Mesodermal cell (in vitro differentiated cells): ENCODE measurements at regions not wholly inside any gene's neighbourhood (a gene's known extent, or its start where the extent isn't known, plus 50 kb on each side); places are given as distances from the start of the nearest gene placed in this dataset.

Source experiments
- H3K27ac ChIP-seq: 2 replicates; pipeline ENCODE4 v1.7.0; 2013; ENCODE audit warnings: mild to moderate bottlenecking, low read depth, low read length, moderate library complexity; ENCODE audit not compliant: severe bottlenecking
- H3K36me3 ChIP-seq: 2 replicates; pipeline ENCODE4 v1.7.1; 2013; ENCODE audit warnings: mild to moderate bottlenecking, low read length, moderate library complexity; ENCODE audit not compliant: control insufficient read depth, insufficient read depth
- H3K4me1 ChIP-seq: one replicate; pipeline ENCODE4 v1.7.1; 2013; ENCODE audit warnings: mild to moderate bottlenecking, low read length; ENCODE audit not compliant: insufficient read depth, control insufficient read depth, poor library complexity, severe bottlenecking
- H3K4me3 ChIP-seq: 2 replicates; pipeline ENCODE4 v1.7.0; 2013; ENCODE audit warnings: low read length, control low read depth, mild to moderate bottlenecking; ENCODE audit not compliant: insufficient read depth, poor library complexity, severe bottlenecking; ENCODE audit errors: extremely low read depth
- H3K9me3 ChIP-seq: 2 replicates; pipeline ENCODE4 v1.7.1; 2013; ENCODE audit warnings: mild to moderate bottlenecking, low read length, moderate library complexity; ENCODE audit not compliant: control insufficient read depth
- WGBS, 2 experiments: methylation state at CpG; one replicate each; pipeline ENCODE4 v1.1.5; 2013; ENCODE audit warnings: missing lambda C conversion rate in 2 of 2; ENCODE audit not compliant: insufficient coverage in 2 of 2; 5-methylcytosine and 5-hydroxymethylcytosine counted together

DNA sequence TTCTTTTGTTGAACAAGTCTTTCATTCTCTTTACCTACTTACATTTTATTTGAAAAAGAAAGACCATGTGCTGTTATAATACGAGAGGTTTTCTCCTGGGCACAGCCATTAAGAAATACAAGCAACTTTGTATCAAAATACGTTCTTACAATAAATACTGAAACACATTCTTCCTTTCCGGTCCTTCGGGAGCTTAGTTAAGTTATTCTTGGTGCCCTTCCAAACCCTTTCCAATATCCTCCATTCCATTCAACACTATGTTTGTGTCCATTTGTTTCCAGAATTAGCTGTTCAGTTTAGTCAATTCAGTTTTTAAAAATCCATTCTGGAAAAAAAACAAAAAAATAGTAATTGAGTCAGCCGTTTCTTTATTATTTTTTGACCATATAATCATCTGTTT is 746.8 kb upstream of the SLC10A2 start:
- Histone ChIP-seq H3K9me3 (no peaks in the 10 kb centered on the region), H3K27ac (no peak overlapping the region), H3K4me1 (no peaks in the 10 kb centered on the region), H3K4me3 (no peak overlapping the region), H3K36me3 (no peaks in the 10 kb centered on the region)
- WGBS, 2 experiments: 100% methylated on average over 3 to 4 of the region's 5 CpGs

DNA sequence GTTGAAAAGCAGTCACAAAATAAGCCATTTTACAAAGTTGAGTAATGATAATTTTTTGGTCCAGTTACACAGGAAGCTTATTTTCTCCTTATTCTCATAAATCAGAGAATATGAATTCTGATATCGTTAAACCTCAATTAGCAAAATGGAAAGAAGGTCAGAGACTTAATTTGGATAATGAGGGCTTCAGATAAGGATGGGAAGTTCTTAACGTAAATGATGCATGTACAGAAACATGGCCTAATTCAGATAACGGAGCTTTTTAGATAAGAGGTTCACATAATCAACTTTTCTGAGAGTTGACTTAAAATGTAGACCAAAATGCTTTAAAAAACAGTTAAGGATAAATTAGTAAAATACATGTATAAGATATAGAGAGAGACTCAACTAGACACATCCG is 746.3 kb upstream of the SLC10A2 start:
- no peaks in the 10 kb centered on the region for H3K4me1 ChIP-seq
- no peaks in the 10 kb centered on the region for H3K36me3 ChIP-seq
- WGBS, 2 experiments: 90 to 100% methylated on average over 1 to 2 of the region's 4 CpGs
- H3K4me3 ChIP-seq: no peak overlapping the region
- H3K27ac ChIP-seq: no peak overlapping the region
- no peaks in the 10 kb centered on the region for H3K9me3 ChIP-seq

DNA sequence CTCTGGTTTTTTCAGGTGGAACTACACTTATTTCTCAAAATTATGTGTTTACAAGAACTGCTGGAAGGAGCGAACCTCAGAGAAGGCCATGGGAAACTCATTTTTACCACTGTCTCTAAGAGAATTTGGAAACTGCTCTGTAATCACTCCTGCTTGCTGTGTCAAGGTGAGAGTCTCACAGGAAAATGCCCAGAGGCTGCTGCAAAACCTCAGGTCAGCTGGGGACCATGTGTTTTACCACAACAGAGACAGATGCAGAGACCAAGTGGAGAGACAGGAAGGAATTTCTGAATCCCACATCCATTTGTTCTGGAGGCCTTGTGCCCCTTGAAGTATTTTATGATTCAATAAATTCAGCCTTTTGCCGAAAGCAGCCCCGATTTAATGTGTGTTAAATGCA is 743.8 kb upstream of the SLC10A2 start:
- Histone ChIP-seq H3K9me3 (no peaks in the 10 kb centered on the region), H3K36me3 (no peaks in the 10 kb centered on the region), H3K4me1 (no peaks in the 10 kb centered on the region), H3K27ac (no peak overlapping the region), H3K4me3 (no peak overlapping the region)
- 88 to 90% methylated on average over 1 to 2 of the region's 3 CpGs for WGBS, 2 experiments

DNA sequence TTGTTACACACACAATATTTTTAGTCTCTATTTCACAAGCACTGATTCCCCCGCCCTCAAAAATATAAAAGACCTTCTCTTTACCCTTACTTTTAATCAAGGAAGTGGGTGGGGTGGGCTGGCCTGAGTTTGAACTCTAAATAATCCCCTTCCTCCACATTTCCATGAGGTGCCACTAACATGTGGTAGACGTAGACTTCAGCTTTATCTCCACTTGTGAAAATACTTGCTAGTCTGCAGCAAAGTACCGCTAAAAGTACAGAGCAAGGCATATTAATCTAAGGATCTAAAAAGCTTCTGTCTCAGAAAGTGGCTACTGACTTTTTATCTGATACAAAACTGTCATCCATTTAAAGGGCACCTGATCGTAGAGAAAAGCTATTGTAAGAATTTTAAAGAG is 739.6 kb upstream of the SLC10A2 start:
- Histone ChIP-seq H3K9me3 (no peaks in the 10 kb centered on the region), H3K36me3 (no peaks in the 10 kb centered on the region), H3K27ac (no peak overlapping the region), H3K4me1 (no peaks in the 10 kb centered on the region), H3K4me3 (no peak overlapping the region)
- WGBS, 2 experiments: 76% methylated on average over 2 of the region's 4 CpGs; no CpG with 5 or more reads in 1 of the 2 experiments

DNA sequence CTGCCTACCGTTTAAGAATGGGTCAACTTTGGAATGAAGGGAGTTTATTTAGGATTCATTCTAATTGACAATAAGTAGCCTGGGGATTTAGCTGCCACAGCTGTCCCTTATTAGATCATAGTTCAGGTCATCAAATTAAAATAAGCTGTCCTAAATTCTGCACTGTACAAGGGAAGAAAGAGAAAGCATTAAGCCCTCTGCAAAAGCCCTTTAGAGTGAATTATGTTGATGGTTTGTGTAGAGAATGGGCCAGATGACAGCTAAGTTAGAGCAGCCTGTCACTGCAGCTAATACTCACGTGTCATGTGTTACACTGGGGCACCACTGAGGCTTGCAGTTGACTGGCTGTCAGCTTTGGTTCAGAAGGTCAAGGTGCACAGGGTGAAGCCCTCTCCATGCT is 737.1 kb upstream of the SLC10A2 start:
- Histone ChIP-seq H3K36me3 (no peaks in the 10 kb centered on the region), H3K27ac (no peak overlapping the region), H3K4me1 (no peaks in the 10 kb centered on the region), H3K4me3 (no peak overlapping the region), H3K9me3 (no peaks in the 10 kb centered on the region)
- WGBS, 2 experiments: 71 to 73% methylated on average over 1 of the region's 2 CpGs

DNA sequence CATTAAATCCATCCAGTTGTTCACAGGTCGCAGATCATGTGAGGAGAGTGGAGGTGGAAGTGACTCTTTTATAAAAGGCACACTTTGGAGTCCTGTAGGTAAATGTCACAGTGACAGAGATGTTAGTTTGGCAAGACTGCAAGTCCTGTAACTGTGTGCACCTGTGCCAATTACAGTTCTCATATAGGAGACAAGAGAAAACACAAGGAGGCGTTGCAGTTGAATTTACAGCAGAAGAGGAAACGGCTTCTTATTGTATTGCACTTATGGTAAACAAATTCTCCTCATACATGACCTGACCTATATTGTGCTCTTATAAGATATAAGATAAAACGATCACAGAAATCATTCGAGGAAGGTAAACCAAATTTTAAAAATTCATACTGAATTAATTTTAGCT is 732.8 kb upstream of the SLC10A2 start:
- WGBS, 2 experiments: no CpG with 5 or more reads among the region's 5 CpGs
- no peaks in the 10 kb centered on the region for H3K9me3 ChIP-seq
- no peak overlapping the region for H3K27ac ChIP-seq
- H3K36me3 ChIP-seq: no peaks in the 10 kb centered on the region
- H3K4me1 ChIP-seq: no peaks in the 10 kb centered on the region
- H3K4me3 ChIP-seq: no peak overlapping the region

DNA sequence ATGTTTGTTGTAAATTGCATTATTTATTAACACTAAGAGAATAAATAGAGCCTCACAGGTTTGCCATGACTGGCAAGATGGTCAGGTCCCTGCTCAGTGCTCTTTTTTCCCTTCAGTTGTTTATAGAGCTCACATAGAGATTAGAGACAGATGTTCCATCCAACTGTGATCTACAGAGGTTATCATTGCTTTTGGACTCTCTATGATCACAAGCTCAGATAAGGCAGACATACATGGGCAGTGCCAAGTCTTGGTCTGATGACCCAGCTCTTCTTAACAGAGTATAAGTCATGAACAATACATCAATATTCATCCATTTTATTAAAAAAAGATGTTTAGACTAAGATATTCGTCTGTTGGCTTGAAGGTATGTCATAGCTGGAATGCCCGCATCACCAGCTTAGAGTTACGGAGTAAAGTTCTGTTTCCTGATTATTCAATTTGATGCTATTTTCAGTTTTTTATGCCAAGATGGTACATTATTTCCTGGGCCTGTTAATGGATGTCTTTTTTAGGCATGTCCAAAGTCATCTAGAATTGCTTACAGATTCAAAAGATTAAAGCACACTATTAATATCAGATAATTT is 729.8 kb upstream of the SLC10A2 start:
- Histone ChIP-seq H3K9me3 (no peaks in the 10 kb centered on the region), H3K36me3 (no peaks in the 10 kb centered on the region), H3K4me3 (no peak overlapping the region), H3K4me1 (no peaks in the 10 kb centered on the region), H3K27ac (no peak overlapping the region)
- no CpG with 5 or more reads among the region's 3 CpGs for WGBS, 2 experiments

DNA sequence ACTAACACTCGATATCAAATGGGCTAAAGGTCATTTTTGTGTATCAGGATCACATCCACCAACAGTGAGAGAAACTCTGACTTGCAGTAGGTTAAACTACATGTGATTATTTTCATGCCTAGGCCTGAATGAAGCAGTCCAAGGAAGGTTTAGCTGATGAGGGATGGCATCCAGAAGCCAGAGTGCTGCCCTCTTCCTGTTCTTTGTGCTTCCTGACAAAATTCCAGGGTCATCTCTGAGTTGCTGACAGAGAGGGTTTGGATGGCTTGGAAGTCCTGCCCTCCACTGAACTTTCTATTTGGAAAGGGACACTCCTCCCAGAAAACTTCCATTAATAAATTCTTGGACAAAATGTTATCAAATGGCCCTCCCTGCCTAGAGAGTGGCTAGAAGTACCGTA is 728.3 kb upstream of the SLC10A2 start:
- H3K36me3 ChIP-seq: no peaks in the 10 kb centered on the region
- H3K9me3 ChIP-seq: no peaks in the 10 kb centered on the region
- no peaks in the 10 kb centered on the region for H3K4me1 ChIP-seq
- 100% methylated on average over 1 of the region's 2 CpGs; no CpG with 5 or more reads in 1 of the 2 experiments for WGBS, 2 experiments
- no peak overlapping the region for H3K4me3 ChIP-seq
- no peak overlapping the region for H3K27ac ChIP-seq

DNA sequence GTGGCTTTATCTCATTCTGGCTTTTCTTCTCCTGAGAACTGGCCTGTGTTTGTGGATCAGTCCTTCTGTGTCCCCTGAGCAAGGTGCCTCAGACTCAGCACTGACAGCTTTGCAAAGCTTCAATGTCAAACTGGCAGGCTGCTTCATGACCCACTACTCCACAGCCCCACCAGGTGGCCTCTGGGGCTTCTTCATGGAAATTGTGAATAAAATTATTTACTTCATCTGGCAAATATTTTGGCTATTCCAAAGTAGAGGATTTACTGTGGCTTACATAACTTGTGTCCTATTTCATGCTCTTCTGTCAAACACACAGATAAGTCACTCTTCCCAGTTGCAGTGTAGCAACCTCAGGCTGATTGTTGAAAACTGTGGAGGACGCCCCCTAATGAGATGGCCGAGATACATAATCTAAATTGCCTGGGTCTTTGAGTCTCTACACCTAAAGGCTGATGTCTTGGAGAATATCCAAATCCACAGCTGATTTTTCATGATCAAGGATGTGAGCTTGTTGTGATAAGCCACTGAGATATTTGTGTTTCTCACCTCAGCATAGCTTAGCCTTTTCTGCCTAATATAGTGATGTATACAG is 721.9 kb upstream of the SLC10A2 start:
- no peaks in the 10 kb centered on the region for H3K36me3 ChIP-seq
- H3K4me3 ChIP-seq: no peak overlapping the region
- peaks cover 5% of the 10 kb centered on the region for H3K9me3 ChIP-seq
- WGBS, 2 experiments: 94% methylated on average over 2 of the region's 2 CpGs
- H3K4me1 ChIP-seq: no peaks in the 10 kb centered on the region
- no peak overlapping the region for H3K27ac ChIP-seq

DNA sequence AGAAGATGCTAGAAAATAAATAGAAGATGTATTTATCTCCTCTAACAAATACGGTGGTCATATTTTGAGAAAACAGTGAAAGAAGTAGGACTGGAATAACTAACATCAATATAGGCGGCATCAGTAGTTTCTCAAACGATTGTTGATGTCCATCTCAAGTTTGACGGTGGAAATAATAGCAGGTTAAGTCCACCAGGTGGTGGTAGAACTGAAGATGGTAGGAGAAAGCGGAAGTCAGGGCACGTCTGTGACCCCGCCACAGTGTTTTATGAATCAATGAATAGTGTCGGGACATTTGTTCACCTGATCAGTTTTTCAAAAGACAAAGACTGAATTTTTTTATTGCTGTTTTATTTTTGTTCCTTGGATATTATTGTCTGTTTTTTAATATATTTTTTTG is 706.4 kb upstream of the SLC10A2 start:
- Histone ChIP-seq H3K36me3 (no peaks in the 10 kb centered on the region), H3K9me3 (no peaks in the 10 kb centered on the region), H3K27ac (no peak overlapping the region), H3K4me1 (no peaks in the 10 kb centered on the region), H3K4me3 (no peak overlapping the region)
- WGBS, 2 experiments: 81 to 82% methylated on average over 6 to 7 of the region's 8 CpGs

DNA sequence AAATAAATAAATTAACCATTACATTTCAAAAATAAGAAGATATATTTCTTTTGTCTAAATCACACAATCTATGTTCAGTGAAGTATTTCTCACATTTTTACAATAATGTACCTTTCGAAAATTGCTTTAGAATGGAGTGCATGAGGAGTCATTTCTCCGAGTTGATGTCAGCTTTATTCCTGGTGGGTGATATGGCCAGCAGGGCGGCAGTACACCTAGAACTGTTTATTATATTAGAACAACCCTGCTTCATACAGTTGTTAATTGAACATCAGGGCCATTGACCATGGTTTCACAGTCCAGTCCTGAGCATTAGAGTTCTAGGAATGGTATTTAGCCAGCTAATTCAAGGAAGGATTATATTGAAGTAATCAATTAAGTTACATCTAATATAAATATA is 696.3 kb upstream of the SLC10A2 start:
- no CpG with 5 or more reads among the region's 3 CpGs for WGBS, 2 experiments
- H3K9me3 ChIP-seq: no peaks in the 10 kb centered on the region
- H3K27ac ChIP-seq: no peak overlapping the region
- H3K36me3 ChIP-seq: no peaks in the 10 kb centered on the region
- no peaks in the 10 kb centered on the region for H3K4me1 ChIP-seq
- no peak overlapping the region for H3K4me3 ChIP-seq
